ENCODE measurements at regions not wholly inside any gene's neighbourhood (a gene's known extent, or its start where the extent isn't known, plus 50 kb on each side); places are given as distances from the start of the nearest gene placed in this dataset.

GRCh38 chr16:79411357-79411756 is 189.2 kb downstream of the MAF start:
- Histone ChIP-seq H3K27me3 (ENCODE audit: insufficient read depth) (no peaks in the 10 kb centered on the region), H2AFZ (ENCODE audit: low read depth) (no peak overlapping the region), H3K79me2 (ENCODE audit: insufficient read depth) (no peaks in the 10 kb centered on the region), H3K4me1 (ENCODE audit: control insufficient read depth in 1 of 2, insufficient read depth in 2 of 2, low read depth in 1 of 2, low read length in 1 of 2) (no peaks in the 10 kb centered on the region), H3K4me3 (ENCODE audit: low read depth in 2 of 2, low read length in 1 of 2) (no peak overlapping the region), H3F3A (replicated peaks; ENCODE audit: insufficient read depth) (no peaks in the 10 kb centered on the region), H3K9me2 (no peaks in the 10 kb centered on the region), H4K20me1 (ENCODE audit: insufficient read depth) (no peaks in the 10 kb centered on the region), H3K9ac (no peak overlapping the region), H3K27ac (ENCODE audit: low read depth in 2 of 2, low read length in 1 of 2) (no peak overlapping the region), H3K36me3 (replicated peaks in 1 of 2; ENCODE audit: control insufficient read depth in 1 of 2, insufficient read depth in 2 of 2, low read length in 1 of 2) (no peaks in the 10 kb centered on the region), H3K4me2 (no peak overlapping the region), H3K9me3 (no peaks in the 10 kb centered on the region)
- no peak for DNase-seq
- CTCF ChIA-PET, result no interaction called here
- TF ChIP-seq CHD2 (IDR thresholded peaks at IDR 0.05; ENCODE audit: low read length, partially characterized antibody) (no peak), RCOR1 (IDR thresholded peaks at IDR 0.05; ENCODE audit: low read length) (no peak), IRF3 (IDR thresholded peaks at IDR 0.05; ENCODE audit: low read depth, low read length) (no peak), TCF12 (IDR thresholded peaks at IDR 0.05) (no peak), MXI1 (IDR thresholded peaks at IDR 0.05; ENCODE audit: low read depth, low read length) (no peak), ELF1 (IDR thresholded peaks at IDR 0.05) (no peak), TAF1 (IDR thresholded peaks at IDR 0.05; ENCODE audit: borderline replicate concordance, low read depth, low read length) (no peak), MEF2A (IDR thresholded peaks at IDR 0.05; ENCODE audit: borderline replicate concordance, low read depth) (no peak), FOSL2 (IDR thresholded peaks at IDR 0.05; ENCODE audit: borderline replicate concordance, low read depth) (no peak), EZH2phosphoT487 (IDR thresholded peaks at IDR 0.05; ENCODE audit: borderline replicate concordance, low read depth) (no peak), USF1 (IDR thresholded peaks at IDR 0.05; ENCODE audit: borderline replicate concordance, low read depth) (no peak), FOXM1 (IDR thresholded peaks at IDR 0.05; ENCODE audit: low read depth) (no peak), NRF1 (IDR thresholded peaks at IDR 0.05; ENCODE audit: low read depth, low read length) (no peak), YY1 (IDR thresholded peaks at IDR 0.05; ENCODE audit: low read depth) (no peak), JUND (IDR thresholded peaks at IDR 0.05) (no peak), GATA2 (CRISPR knock-in tag; IDR thresholded peaks at IDR 0.05) (no peak), SIN3A (IDR thresholded peaks at IDR 0.05; ENCODE audit: borderline replicate concordance, low read depth, low read length) (no peak), POLR2AphosphoS5 (IDR thresholded peaks at IDR 0.05; ENCODE audit: low read depth, low read length) (no peak)
- TF ChIP-seq, protein P1, sequence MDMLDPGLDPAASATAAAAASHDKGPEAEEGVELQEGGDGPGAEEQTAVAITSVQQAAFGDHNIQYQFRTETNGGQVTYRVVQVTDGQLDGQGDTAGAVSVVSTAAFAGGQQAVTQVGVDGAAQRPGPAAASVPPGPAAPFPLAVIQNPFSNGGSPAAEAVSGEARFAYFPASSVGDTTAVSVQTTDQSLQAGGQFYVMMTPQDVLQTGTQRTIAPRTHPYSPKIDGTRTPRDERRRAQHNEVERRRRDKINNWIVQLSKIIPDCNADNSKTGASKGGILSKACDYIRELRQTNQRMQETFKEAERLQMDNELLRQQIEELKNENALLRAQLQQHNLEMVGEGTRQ (IDR thresholded peaks at IDR 0.05; ENCODE audit: borderline replicate concordance, low read depth, low read length), result no peak
- TF ChIP-seq, protein P2, sequence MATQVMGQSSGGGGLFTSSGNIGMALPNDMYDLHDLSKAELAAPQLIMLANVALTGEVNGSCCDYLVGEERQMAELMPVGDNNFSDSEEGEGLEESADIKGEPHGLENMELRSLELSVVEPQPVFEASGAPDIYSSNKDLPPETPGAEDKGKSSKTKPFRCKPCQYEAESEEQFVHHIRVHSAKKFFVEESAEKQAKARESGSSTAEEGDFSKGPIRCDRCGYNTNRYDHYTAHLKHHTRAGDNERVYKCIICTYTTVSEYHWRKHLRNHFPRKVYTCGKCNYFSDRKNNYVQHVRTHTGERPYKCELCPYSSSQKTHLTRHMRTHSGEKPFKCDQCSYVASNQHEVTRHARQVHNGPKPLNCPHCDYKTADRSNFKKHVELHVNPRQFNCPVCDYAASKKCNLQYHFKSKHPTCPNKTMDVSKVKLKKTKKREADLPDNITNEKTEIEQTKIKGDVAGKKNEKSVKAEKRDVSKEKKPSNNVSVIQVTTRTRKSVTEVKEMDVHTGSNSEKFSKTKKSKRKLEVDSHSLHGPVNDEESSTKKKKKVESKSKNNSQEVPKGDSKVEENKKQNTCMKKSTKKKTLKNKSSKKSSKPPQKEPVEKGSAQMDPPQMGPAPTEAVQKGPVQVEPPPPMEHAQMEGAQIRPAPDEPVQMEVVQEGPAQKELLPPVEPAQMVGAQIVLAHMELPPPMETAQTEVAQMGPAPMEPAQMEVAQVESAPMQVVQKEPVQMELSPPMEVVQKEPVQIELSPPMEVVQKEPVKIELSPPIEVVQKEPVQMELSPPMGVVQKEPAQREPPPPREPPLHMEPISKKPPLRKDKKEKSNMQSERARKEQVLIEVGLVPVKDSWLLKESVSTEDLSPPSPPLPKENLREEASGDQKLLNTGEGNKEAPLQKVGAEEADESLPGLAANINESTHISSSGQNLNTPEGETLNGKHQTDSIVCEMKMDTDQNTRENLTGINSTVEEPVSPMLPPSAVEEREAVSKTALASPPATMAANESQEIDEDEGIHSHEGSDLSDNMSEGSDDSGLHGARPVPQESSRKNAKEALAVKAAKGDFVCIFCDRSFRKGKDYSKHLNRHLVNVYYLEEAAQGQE (IDR thresholded peaks at IDR 0.05; ENCODE audit: low read depth, low read length), result no peak
- POLR2A ChIA-PET, result no interaction called here

Data from SK-N-SH (cell line).